ENCODE measurements at regions not wholly inside any gene's neighbourhood (a gene's known extent, or its start where the extent isn't known, plus 50 kb on each side); places are given as distances from the start of the nearest gene placed in this dataset.

GRCh38 chr1:229128066-229128608, 142.8 kb upstream of the RAB4A start:
- Mint-ChIP-seq H3K4me1 (peaks cover 61% of the 10 kb centered on the region), H3K4me3 (no peak overlapping the region)

More at GRCh38 chr1:229128066-229128608, 142.8 kb upstream of the RAB4A start:
- H4K20me1 ChIP-seq (ENCODE audit: insufficient read depth, low read length) = no peaks in the 10 kb centered on the region
- H2AFZ ChIP-seq (ENCODE audit: insufficient read depth, low read depth, low read length, poor library complexity, severe bottlenecking) = no peak overlapping the region
- H3K79me2 ChIP-seq (ENCODE audit: insufficient read depth, low read length) = no peaks in the 10 kb centered on the region
- no peak for DNase-seq
- TF ChIP-seq CTCF (IDR thresholded peaks at IDR 0.05) = no peak
- no peak overlapping the region for H3K9ac ChIP-seq (ENCODE audit: insufficient read depth, low read length, poor library complexity, severe bottlenecking)
- peaks cover 0 to 1% of the 10 kb centered on the region in 2 donors for H3K9me3 ChIP-seq (replicated peaks in 1 of 2; ENCODE audit: control insufficient read depth in 1 of 2, insufficient read depth in 1 of 2, low read length in 2 of 2)
- H3K4me2 ChIP-seq (replicated peaks; ENCODE audit: extremely low read depth, low read length, poor library complexity, severe bottlenecking) = no peak overlapping the region
- H3K36me3 ChIP-seq (replicated peaks in 1 of 2; ENCODE audit: control insufficient read depth in 1 of 2, insufficient read depth in 2 of 2, low read length in 2 of 2) = no peaks in the 10 kb centered on the region
- no peak overlapping the region for H3K27ac Mint-ChIP-seq
- 100% methylated on average over 1 of the region's 7 CpGs for WGBS (ENCODE audit: insufficient coverage)
- H3K27me3 Mint-ChIP-seq (ENCODE audit: low read depth in 3 of 3) = peaks cover 0 to 5% (median 0%) of the 10 kb centered on the region in 3 donors
- H3K4me3 ChIP-seq (replicated peaks in 1 of 3; ENCODE audit: low read depth in 2 of 3, low read length in 3 of 3) = no peak overlapping the region
- peaks cover 56 to 58% of the 10 kb centered on the region in 2 donors for H3K4me1 ChIP-seq (ENCODE audit: control insufficient read depth in 1 of 2, insufficient read depth in 2 of 2, low read length in 2 of 2)
- H3K27ac ChIP-seq (ENCODE audit: low read depth in 1 of 2, low read length in 2 of 2) = no peak overlapping the region
- H3K36me3 Mint-ChIP-seq = peaks cover 2 to 5% of the 10 kb centered on the region in 2 donors
- peaks cover 1 to 2% (median 1%) of the 10 kb centered on the region in 7 donors for H3K9me3 Mint-ChIP-seq
- intact Hi-C loops (cut with micrococcal nuclease) = no loop called here
- no peaks in the 10 kb centered on the region for H3K27me3 ChIP-seq (ENCODE audit: control insufficient read depth in 2 of 2, insufficient read depth in 2 of 2, low read length in 2 of 2)

Measured in CD14-positive monocyte (primary cell).